DND-41 (cell line): ENCODE measurements at regions not wholly inside any gene's neighbourhood (a gene's known extent, or its start where the extent isn't known, plus 50 kb on each side); places are given as distances from the start of the nearest gene placed in this dataset.

Experiments
- ATAC-seq: fragments of 200-7000 bp; cut with Tn5 transposase; 3 replicates; pipeline ENCODE4 v1.9.1; 2021; ENCODE audit warnings: low read depth; ENCODE audit not compliant: insufficient read depth
- DNase-seq: peaks from one replicate; pipeline ENCODE4 v3.0.0-alpha.2; 2020
- H2AFZ ChIP-seq: 2 replicates; pipeline ENCODE4 v1.6.0; 2012; ENCODE audit warnings: low read depth, low read length
- H3K27ac ChIP-seq: 2 replicates; pipeline ENCODE4 v1.5.1; 2012; ENCODE audit warnings: low read length, inconsistent platforms
- H3K27me3 ChIP-seq: fragments of 200-600 bp; sonication (generic); 2 replicates; pipeline ENCODE4 v1.6.0; 2012; ENCODE audit warnings: low read length, mild to moderate bottlenecking, inconsistent platforms; ENCODE audit not compliant: insufficient read depth, poor library complexity
- H3K36me3 ChIP-seq: 2 replicates; pipeline ENCODE4 v1.5.1; 2012; ENCODE audit warnings: low read length, inconsistent platforms; ENCODE audit not compliant: insufficient read depth
- H3K4me1 ChIP-seq: 2 replicates; pipeline ENCODE4 v1.5.1; 2012; ENCODE audit warnings: mild to moderate bottlenecking, low read length; ENCODE audit not compliant: insufficient read depth
- H3K4me2 ChIP-seq: 2 replicates; pipeline ENCODE4 v1.6.0; 2012; ENCODE audit warnings: mild to moderate bottlenecking, moderate library complexity, low read length, inconsistent platforms; ENCODE audit not compliant: insufficient read depth
- H3K4me3 ChIP-seq, 2 experiments: fragments of 200-600 bp in 1 of 2; shearing (Covaris generic) in 1 of 2; 2 replicates each; pipeline ENCODE4 v1.5.1; 2012 to 2016; ENCODE audit warnings: inconsistent platforms in 2 of 2, low read length in 2 of 2, mild to moderate bottlenecking in 2 of 2, low read depth in 1 of 2, moderate library complexity in 1 of 2
- H3K79me2 ChIP-seq: 2 replicates; pipeline ENCODE4 v1.6.0; 2012; ENCODE audit warnings: low read length, inconsistent platforms; ENCODE audit not compliant: insufficient read depth
- H3K9ac ChIP-seq: 2 replicates; pipeline ENCODE4 v1.6.0; 2012; ENCODE audit warnings: low read depth, mild to moderate bottlenecking, inconsistent platforms, low read length, moderate library complexity
- H3K9me3 ChIP-seq: 2 replicates; pipeline ENCODE4 v1.5.1; 2012; ENCODE audit warnings: low read length, moderate library complexity, mild to moderate bottlenecking, inconsistent platforms; ENCODE audit not compliant: insufficient read depth, severe bottlenecking
- H4K20me1 ChIP-seq: 2 replicates; pipeline ENCODE4 v1.6.0; 2012; ENCODE audit warnings: low read length; ENCODE audit not compliant: insufficient read depth
- EZH2 ChIP-seq: IDR thresholded peaks from 3 replicates; pipeline ENCODE4 v1.6.1; 2012; ENCODE audit warnings: borderline replicate concordance, low read depth, mild to moderate bottlenecking, moderate library complexity, low read length, inconsistent platforms; ENCODE audit not compliant: severe bottlenecking
- TF ChIP-seq, protein P1 (sequence below): IDR thresholded peaks from 2 replicates; pipeline ENCODE4 v1.5.1; 2012; ENCODE audit warnings: borderline replicate concordance, low read length, moderate library complexity, mild to moderate bottlenecking; ENCODE audit not compliant: poor library complexity, severe bottlenecking; ENCODE audit errors: extremely low read depth

DNA sequence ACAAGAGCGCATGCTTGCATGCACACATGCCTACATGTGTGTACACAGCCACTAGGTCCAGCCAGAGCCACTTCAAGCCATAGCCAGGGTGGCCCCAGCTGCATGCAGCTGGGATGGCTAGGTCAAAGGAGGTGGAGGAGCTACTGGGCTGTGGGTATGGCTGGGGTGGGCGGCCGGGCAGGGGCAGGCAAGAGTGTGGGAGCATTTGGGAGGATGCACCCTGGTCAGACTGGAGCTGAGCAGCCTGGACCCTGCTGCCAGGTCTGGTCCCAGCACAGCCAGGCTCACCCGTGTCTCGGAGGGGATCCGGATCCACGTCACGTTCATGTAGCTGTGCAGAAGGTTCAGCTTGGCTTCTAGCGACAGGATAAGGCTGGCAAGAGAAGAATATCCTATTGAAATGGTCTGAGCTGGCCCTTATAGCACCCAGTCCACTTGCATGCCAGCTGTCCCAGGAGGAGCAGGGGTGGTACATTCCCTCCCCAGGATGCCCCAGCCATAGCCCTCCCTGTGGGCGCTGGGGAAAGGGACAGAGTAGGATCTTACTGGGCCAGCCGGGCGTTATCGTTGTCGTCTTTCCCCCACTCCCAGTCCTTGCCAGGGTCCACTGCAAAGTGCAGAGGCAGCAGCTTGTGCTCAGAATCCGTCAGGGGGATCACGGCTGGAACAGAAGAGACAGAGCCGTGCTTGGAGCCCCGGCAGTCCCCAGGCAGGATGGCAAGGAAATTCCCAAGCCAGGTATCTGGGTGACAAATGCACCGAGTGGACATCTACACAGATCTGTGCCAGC lies 160.5 kb downstream of the KLF13 start:
- Histone ChIP-seq H3K9me3 (peaks cover 6% of the 10 kb centered on the region), H3K36me3 (no peaks in the 10 kb centered on the region), H3K4me2 (no peak overlapping the region), H2AFZ (no peak overlapping the region), H3K4me3 (no peak overlapping the region), H3K4me1 (peaks cover 9% of the 10 kb centered on the region), H3K27me3 (no peaks in the 10 kb centered on the region), H3K27ac (no peak overlapping the region), H4K20me1 (no peaks in the 10 kb centered on the region), H3K9ac (no peak overlapping the region), H3K79me2 (no peaks in the 10 kb centered on the region)
- ATAC-seq: no peak
- no peak for DNase-seq
- TF ChIP-seq, protein P1, sequence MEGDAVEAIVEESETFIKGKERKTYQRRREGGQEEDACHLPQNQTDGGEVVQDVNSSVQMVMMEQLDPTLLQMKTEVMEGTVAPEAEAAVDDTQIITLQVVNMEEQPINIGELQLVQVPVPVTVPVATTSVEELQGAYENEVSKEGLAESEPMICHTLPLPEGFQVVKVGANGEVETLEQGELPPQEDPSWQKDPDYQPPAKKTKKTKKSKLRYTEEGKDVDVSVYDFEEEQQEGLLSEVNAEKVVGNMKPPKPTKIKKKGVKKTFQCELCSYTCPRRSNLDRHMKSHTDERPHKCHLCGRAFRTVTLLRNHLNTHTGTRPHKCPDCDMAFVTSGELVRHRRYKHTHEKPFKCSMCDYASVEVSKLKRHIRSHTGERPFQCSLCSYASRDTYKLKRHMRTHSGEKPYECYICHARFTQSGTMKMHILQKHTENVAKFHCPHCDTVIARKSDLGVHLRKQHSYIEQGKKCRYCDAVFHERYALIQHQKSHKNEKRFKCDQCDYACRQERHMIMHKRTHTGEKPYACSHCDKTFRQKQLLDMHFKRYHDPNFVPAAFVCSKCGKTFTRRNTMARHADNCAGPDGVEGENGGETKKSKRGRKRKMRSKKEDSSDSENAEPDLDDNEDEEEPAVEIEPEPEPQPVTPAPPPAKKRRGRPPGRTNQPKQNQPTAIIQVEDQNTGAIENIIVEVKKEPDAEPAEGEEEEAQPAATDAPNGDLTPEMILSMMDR: no peak
- TF ChIP-seq EZH2: no peak

DNA sequence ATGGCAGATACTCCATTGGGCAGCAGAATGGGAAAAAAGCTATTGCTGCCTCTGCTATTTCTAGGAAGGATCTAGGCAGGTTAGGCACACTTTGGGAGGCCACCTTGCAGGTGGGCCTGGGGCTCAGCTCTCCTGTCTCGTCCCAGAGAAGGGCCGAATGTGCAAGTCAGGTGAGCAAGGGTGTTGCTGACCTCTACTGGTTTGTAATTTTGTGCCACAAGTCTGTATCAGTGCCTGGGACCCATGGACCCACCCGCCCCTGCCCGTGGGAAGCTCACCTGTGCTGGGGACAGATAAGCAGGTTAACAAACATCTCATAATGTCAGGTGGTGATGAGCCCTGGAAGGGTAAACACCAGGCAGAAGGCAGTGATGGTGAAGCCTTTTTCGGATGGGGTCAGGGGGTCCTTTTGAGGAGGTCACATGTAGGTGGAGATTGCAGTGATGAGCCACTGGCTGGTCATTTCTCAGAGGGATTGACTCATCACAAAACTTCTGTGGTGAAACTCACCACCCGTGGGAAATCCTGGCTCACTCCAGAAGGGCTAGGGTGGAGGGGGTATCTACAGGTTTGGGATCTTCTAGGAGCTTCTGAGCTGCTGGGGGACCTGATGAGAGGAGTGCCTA lies 161.3 kb downstream of the KLF13 start:
- Histone ChIP-seq H3K27me3 (no peaks in the 10 kb centered on the region), H4K20me1 (no peaks in the 10 kb centered on the region), H3K27ac (0 out of 2 replicates have a peak overlapping the region, but pooled peaks have one; percentile 3), H3K4me3 (no peak overlapping the region), H3K36me3 (no peaks in the 10 kb centered on the region), H3K9me3 (peaks cover 7% of the 10 kb centered on the region), H2AFZ (no peak overlapping the region), H3K4me2 (no peak overlapping the region), H3K79me2 (no peaks in the 10 kb centered on the region), H3K9ac (no peak overlapping the region), H3K4me1 (peaks cover 9% of the 10 kb centered on the region)
- no peak for DNase-seq
- peak; percentile 21; the same call in 1 of the 3 replicates for ATAC-seq
- TF ChIP-seq, protein P1: peak; percentile 24
- no peak for TF ChIP-seq EZH2

DNA sequence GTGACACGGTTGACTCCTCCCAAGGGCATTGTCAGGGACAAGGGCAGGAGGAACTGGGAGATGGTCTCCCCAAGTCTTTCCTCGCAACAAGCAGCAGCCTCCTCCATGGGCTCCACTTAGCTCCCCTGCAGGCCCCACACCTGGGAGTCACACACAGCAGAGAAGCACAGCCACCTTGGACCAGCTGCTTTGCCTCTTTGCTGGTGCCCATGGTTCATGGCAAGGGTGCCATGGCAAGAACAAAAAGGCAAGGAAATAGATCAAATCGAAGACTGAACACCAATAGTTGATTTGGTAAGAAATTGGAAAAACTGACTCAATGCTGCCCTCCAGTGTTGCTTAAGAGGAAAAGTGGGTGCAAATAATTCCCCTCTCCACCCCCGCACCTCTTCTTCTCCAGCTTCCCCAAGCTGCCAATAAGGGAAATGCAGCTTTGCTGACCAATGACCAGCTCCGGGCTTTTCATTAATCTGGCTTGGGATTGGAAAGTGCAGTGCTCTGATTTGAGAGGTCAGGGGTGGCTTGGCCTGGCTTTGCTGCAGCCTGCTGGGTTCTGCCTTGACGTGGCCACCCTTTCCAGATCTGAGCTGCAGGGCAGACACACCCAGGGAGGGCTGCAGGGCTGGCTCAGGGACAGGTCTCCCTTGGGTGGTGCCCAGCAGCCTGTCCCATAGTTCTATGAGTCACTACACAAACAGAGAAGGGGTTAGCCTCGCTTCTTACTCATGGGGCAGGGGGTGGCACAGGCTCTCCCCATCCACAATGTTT lies 162.0 kb downstream of the KLF13 start:
- no peak overlapping the region for H2AFZ ChIP-seq

More for the DNA sequence above, 162.0 kb downstream of the KLF13 start:
- Histone ChIP-seq H3K27me3 (no peaks in the 10 kb centered on the region), H4K20me1 (no peaks in the 10 kb centered on the region), H3K4me1 (peaks cover 9% of the 10 kb centered on the region), H3K36me3 (no peaks in the 10 kb centered on the region), H3K27ac (0 out of 2 replicates have a peak overlapping the region, but pooled peaks have one; percentile 3), H3K9ac (no peak overlapping the region), H3K9me3 (peaks cover 7% of the 10 kb centered on the region), H3K4me2 (no peak overlapping the region), H3K4me3 (no peak overlapping the region), H3K79me2 (no peaks in the 10 kb centered on the region)
- ATAC-seq (peak; percentile 69), DNase-seq (peak; percentile 42)
- TF ChIP-seq, protein P1: peak; percentile 87
- no peak for TF ChIP-seq EZH2
